AG10803 (cell line): ENCODE measurements at regions not wholly inside any gene's neighbourhood (a gene's known extent, or its start where the extent isn't known, plus 50 kb on each side); places are given as distances from the start of the nearest gene placed in this dataset.

Experiments
- DNase-seq: peaks from one replicate; pipeline ENCODE4 v3.0.0; 2010; ENCODE audit warnings: low read depth
- H3K4me3 ChIP-seq: 2 replicates; pipeline ENCODE4 v1.5.1; 2011; ENCODE audit warnings: mild to moderate bottlenecking, low read length, control low read depth
- CTCF ChIP-seq: conservative IDR thresholded peaks from 2 replicates; pipeline ENCODE4 v1.5.1; 2011; ENCODE audit warnings: mild to moderate bottlenecking, low read length, control low read depth, inconsistent platforms

GRCh38 chr12:107415071-107415470 is 270.5 kb upstream of the PWP1 start:
- no peak overlapping the region for H3K4me3 ChIP-seq
- peak; percentile 31 for TF ChIP-seq CTCF
- DNase-seq, result peak; percentile 80

GRCh38 chr12:107415834-107416233 is 269.8 kb upstream of the PWP1 start:
- no peak overlapping the region; the same call in 1 of the 2 replicates for H3K4me3 ChIP-seq
- DNase-seq, result peak; percentile 96
- no peak for TF ChIP-seq CTCF

DNA sequence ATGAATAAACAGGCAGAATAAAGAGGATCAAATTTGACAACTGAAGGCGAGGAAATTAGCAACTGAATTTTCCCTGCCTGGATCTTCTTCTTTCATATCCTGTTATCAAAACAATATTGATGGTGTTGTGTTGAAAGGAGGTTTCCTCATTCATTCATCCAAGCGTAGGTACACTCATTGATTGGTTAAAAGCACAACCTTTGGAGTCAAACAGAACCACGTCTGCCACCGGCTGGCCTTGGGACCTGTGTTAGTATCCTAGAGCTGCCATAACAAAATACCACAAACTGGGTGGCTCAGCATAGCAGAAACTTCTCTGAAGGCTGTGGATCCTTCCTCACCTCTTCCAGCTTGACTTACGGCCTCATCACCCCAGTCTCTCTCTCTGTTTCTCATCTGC is 268.6 kb upstream of the PWP1 start:
- TF ChIP-seq CTCF, result no peak

GRCh38 chr12:107418981-107419380 is 266.6 kb upstream of the PWP1 start:
- no peak for DNase-seq
- no peak for TF ChIP-seq CTCF
- no peak overlapping the region for H3K4me3 ChIP-seq

More for the DNA sequence above, 268.6 kb upstream of the PWP1 start:
- DNase-seq, result no peak
- H3K4me3 ChIP-seq, result no peak overlapping the region

DNA sequence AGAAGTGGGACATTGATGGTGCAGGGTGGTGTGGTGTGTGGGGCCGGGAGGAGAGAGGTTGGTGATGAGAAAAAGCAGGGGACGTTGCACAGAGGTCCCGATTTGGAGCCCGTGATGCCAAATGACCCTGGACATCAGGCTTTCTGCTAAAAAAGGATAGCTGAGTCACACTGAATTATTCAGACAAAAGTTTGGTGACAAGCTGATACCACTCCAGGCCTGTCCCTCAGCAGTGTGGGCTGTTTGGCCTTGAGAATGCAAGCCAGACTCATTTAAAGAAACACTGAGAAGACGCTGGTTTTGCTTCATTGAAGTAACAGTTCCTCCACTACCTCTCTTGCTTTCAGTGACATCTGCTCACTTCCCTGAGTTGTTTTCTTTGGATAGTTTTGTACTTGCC is 262.1 kb upstream of the PWP1 start:
- DNase-seq, result no peak
- no peak overlapping the region for H3K4me3 ChIP-seq
- no peak for TF ChIP-seq CTCF

DNA sequence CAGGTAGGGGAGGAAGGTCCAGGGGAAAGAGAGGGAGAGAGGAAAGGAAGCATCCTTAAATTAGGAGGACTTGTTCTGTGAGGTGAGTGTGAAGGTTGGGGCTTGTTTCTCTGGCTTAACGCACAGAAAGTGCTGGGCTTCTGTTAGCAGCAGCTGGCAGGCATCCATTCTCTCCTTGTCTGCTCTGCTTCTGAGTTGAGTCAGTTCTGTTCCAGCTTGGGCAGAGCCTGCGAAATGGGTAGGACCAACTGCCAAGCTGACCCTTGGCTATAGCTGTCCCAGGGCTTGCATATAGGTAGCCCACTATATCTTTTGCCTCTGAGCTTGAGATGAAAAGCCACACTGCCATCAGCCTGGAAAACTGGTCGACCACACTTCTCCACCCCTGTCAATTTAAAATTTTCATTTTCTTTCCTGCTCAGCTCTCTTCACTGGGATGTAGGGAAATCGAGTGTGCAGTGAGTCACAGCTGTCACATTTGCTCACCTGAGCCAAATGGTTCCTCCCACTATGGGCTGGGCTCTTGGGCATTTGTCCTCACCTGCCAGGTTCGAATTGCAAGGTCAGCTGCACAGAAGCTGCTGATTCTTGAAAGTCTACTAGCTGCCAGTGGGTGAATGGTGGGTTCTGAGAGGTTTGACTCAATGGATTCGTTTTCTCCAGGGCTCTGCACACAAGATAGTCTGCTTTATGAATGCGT is 256.4 kb upstream of the PWP1 start:
- H3K4me3 ChIP-seq, result no peak overlapping the region
- no peak for TF ChIP-seq CTCF

GRCh38 chr12:107431942-107432341 is 253.7 kb upstream of the PWP1 start:
- no peak overlapping the region for H3K4me3 ChIP-seq
- no peak for TF ChIP-seq CTCF
- no peak for DNase-seq

More for the DNA sequence above, 256.4 kb upstream of the PWP1 start:
- no peak for DNase-seq
